Kidney epithelial cell (primary cell): ENCODE measurements at regions not wholly inside any gene's neighbourhood (a gene's known extent, or its start where the extent isn't known, plus 50 kb on each side); places are given as distances from the start of the nearest gene placed in this dataset.

Experiments used
- DNase-seq: peaks from one replicate; pipeline ENCODE4 v3.0.0-alpha.2; 2010; ENCODE audit warnings: low read depth
- H3K27me3 ChIP-seq: 2 replicates; pipeline ENCODE4 v1.6.0; 2011; ENCODE audit warnings: low read length; ENCODE audit not compliant: control insufficient read depth, insufficient read depth
- H3K36me3 ChIP-seq: 2 replicates; pipeline ENCODE4 v1.5.1; 2011; ENCODE audit warnings: low read length; ENCODE audit not compliant: control insufficient read depth, insufficient read depth
- H3K4me3 ChIP-seq: 2 replicates; pipeline ENCODE4 v1.5.1; 2011; ENCODE audit warnings: low read depth, mild to moderate bottlenecking, control low read depth, low read length
- TF ChIP-seq, protein P1 (sequence below): IDR thresholded peaks from 2 replicates; pipeline ENCODE4 v1.5.1; 2011; ENCODE audit warnings: mild to moderate bottlenecking, moderate library complexity, low read length, control low read depth, inconsistent platforms; ENCODE audit not compliant: insufficient read depth, poor library complexity, severe bottlenecking

DNA sequence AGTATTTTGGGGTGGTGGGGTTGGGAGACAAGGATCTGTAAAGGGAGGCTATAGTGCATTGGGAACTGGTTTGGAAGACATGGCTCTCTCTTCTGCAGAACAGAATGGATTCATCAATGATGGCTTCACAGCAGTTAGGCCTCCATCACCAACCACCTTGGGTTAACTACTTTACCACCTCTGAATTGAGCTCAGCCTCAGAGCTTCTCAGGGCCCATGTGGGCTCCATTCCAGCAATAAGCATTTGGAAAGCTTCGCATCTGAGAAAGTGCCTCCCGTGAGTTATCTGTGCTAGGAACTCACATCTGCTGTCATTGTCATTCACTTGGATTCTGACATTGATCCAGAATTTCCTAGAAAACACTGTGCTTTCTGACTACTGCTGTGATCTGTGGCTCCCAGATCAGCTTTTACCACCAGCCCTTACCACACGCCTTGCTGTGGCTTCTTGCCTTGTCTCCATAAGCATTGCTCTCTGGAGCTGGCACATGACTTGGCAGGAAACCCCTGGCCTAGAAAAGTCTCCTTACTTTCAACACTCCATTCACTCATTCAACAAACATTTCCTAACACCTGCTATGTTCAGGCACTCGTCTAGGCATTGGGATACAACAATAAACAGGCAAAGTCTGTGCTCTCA is 70.7 kb upstream of the ADO start:
- no peak for DNase-seq
- no peaks in the 10 kb centered on the region for H3K36me3 ChIP-seq
- TF ChIP-seq, protein P1, sequence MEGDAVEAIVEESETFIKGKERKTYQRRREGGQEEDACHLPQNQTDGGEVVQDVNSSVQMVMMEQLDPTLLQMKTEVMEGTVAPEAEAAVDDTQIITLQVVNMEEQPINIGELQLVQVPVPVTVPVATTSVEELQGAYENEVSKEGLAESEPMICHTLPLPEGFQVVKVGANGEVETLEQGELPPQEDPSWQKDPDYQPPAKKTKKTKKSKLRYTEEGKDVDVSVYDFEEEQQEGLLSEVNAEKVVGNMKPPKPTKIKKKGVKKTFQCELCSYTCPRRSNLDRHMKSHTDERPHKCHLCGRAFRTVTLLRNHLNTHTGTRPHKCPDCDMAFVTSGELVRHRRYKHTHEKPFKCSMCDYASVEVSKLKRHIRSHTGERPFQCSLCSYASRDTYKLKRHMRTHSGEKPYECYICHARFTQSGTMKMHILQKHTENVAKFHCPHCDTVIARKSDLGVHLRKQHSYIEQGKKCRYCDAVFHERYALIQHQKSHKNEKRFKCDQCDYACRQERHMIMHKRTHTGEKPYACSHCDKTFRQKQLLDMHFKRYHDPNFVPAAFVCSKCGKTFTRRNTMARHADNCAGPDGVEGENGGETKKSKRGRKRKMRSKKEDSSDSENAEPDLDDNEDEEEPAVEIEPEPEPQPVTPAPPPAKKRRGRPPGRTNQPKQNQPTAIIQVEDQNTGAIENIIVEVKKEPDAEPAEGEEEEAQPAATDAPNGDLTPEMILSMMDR: no peak
- H3K4me3 ChIP-seq: no peak overlapping the region
- no peaks in the 10 kb centered on the region for H3K27me3 ChIP-seq

DNA sequence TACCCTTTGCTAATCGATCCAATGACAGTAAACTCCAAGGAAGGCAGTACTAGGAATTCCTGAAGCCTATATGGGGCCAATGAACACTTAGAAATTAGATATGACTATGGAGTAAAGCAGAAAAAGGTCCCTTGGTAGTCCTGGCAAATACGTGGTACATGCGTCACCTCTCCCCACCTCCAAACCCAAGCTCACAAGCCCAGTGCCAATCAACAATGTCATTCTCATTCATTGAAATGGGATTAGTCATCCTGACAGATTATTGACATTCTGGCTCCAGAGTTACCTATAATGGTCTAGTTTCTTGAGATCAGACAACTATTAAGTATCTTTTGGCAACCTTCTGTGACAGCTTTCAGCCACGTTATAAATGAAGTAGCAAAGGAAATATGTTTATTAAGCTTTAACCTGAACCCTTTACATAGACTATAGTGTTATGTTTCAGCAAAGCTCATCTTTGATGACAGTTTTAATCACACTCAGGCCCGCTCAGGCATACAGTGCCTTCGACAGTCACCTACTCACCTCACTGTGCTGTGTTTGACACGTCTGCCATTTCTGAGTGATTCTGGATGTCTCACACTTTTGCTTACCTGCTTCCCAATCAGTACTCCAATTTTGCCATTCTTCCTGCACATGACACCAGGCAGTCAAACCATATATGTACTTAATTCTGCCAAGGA is 69.6 kb upstream of the ADO start:
- H3K4me3 ChIP-seq: no peak overlapping the region
- H3K36me3 ChIP-seq: no peaks in the 10 kb centered on the region
- H3K27me3 ChIP-seq: no peaks in the 10 kb centered on the region
- TF ChIP-seq, protein P1: no peak
- no peak for DNase-seq

DNA sequence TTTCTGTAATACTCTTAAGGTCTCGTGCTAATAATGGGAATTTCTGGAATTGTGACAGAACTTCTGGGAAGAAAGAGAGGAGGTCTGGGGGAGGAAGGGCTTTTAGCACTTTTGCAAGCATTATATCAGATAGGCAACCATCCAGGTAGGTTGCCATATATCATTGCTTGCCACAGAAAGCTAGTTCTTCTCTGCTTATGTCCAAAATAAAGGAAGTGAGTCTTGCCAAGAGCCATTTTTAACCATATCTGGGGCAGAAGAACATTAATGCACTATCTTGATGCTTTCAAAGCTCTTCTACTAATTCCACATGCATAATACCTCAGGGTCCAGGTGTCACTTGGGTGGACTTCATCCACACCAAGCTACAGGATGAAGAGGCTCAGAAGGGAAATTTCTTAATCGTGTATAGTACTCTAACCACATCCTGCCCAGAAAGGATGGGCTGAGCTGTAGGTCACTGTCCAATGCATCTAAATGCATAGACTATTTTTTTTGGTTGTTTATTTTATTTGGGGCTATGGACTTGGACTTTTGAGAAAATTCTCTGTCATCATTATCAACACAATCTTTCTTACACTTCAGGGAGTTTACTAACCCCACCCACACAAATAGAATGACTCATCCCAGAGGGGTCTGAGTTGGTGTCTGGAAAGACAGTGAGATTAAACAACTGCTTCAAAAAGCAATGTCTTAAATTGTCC is 68.9 kb upstream of the ADO start:
- no peak for DNase-seq

DNA sequence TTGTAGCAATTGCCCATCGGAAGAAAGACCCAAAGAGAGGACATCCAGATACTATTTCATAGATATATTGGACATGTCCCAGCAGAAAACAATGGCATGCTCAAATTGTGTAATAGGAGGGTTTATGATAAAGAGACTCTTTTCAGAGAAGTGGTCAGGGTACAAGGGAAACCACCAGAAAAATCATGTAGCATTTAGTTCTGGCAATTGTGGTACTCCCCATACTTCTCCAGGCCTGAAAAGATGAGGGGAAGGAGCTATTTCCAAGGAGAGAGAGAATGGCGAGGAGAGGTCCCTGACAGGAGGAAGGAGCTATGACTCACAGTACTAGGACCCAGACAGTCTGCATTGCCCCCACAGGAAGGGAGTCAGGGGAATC is 68.4 kb upstream of the ADO start:
- TF ChIP-seq, protein P1: no peak
- H3K27me3 ChIP-seq: no peaks in the 10 kb centered on the region
- H3K4me3 ChIP-seq: no peak overlapping the region
- no peak for DNase-seq
- H3K36me3 ChIP-seq: no peaks in the 10 kb centered on the region

More for the DNA sequence above, 68.9 kb upstream of the ADO start:
- Histone ChIP-seq H3K4me3 (no peak overlapping the region), H3K36me3 (no peaks in the 10 kb centered on the region), H3K27me3 (no peaks in the 10 kb centered on the region)
- TF ChIP-seq, protein P1: no peak

DNA sequence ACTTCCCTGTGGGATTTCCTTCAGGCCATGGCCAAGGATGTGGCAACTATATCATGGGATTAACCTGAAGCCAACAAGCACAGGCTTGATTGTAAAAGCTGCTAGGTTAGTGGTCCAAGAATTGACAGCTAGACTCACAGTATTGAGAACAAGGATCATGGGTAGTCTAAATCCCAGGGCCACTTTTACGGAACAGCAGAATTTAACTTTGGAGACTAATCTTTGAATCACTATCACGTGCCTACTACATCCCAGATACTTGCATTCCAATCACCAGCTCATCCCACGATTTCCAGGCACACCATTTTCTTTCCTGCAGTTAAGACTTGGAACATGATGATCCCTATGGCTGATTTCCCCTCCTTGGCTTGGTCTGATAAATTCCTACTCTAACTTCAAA is 65.6 kb upstream of the ADO start:
- Histone ChIP-seq H3K27me3 (no peaks in the 10 kb centered on the region), H3K36me3 (no peaks in the 10 kb centered on the region), H3K4me3 (no peak overlapping the region)
- DNase-seq: no peak
- TF ChIP-seq, protein P1: no peak
